ENCODE measurements at regions not wholly inside any gene's neighbourhood (a gene's known extent, or its start where the extent isn't known, plus 50 kb on each side); places are given as distances from the start of the nearest gene placed in this dataset.

DNA sequence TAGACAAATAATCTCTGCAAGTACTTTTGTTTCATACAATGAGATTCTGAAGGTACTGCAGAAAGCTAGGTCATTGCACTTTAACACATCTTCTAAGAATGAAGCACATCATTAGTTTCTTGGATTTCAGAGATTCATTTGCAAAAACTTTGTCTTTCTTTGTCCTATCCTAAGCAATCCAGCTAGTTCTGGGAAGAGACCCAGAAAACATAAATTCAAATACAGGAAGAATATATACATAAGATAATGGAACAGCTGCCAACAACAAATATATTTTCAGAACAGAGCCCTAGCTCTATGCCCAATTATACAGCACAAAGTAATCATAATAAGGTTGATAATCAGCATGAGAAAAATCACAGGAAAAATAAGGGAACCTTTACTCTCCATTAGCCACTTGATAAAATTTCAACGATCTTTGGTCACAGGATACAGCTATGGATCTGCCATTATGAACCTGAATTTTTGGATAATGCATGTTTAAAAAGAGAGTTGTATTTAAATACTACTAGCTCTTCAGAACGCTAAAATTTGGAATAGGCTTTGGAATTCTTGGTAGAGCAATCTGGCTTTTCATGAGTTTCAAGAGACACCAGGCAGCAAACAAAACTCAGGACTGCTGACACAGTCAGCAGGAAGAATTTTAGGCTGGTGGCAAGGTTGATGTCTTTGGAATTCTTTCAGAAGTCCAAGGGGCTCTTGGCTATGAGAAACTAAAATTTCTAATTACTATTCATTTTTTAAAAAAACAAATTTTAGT lies 250.4 kb upstream of the SMIM21 start:
- H3K4me3 ChIP-seq (ENCODE audit: low read depth, low read length): no peak overlapping the region
- TF ChIP-seq, protein P1, sequence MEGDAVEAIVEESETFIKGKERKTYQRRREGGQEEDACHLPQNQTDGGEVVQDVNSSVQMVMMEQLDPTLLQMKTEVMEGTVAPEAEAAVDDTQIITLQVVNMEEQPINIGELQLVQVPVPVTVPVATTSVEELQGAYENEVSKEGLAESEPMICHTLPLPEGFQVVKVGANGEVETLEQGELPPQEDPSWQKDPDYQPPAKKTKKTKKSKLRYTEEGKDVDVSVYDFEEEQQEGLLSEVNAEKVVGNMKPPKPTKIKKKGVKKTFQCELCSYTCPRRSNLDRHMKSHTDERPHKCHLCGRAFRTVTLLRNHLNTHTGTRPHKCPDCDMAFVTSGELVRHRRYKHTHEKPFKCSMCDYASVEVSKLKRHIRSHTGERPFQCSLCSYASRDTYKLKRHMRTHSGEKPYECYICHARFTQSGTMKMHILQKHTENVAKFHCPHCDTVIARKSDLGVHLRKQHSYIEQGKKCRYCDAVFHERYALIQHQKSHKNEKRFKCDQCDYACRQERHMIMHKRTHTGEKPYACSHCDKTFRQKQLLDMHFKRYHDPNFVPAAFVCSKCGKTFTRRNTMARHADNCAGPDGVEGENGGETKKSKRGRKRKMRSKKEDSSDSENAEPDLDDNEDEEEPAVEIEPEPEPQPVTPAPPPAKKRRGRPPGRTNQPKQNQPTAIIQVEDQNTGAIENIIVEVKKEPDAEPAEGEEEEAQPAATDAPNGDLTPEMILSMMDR (IDR thresholded peaks at IDR 0.05; ENCODE audit: low read depth, low read length): no peak

DNA sequence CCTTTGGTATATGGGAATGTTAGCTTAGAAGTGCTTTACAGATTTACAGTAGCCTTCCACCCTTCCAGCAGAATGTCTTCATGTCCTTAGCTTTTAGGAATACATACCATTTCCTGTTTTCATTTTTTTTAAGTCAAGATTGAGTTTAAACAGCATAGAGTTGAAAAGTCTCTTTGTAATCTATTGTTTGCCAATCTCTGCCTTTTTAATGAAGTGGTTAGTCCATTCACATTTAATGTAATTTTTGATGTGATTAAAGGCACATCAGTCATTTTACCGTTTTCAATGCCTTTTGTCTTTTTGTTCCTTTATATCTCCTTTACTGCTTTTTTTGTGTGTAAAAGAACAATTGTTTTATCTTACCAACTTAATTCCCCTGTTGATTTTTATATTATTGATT lies 233.4 kb upstream of the SMIM21 start:
- TF ChIP-seq, protein P1 (IDR thresholded peaks at IDR 0.05; ENCODE audit: low read depth, low read length): no peak
- H3K4me3 ChIP-seq (ENCODE audit: low read depth, low read length): no peak overlapping the region

DNA sequence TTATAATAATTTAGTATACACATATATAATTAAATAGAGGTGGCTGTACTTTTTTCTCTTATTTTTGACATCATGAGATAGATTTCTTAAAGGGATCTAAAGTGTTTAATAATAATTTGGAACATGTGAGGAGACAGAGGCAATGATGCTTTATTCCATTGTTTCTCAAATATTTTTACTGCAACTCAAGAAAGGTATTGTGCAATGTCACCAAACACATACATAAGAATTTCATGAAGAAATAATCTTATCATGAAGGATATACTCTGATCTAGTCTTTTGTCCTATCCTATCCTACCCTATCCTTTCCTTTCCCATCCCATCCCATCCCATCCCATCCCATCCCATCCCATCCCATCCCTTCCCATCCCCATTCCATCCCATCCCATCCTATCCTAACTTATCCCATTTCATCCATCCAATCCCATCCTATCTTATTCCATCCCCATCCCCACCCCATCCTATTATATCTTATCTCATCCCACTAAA lies 232.1 kb upstream of the SMIM21 start:
- no peak overlapping the region for H3K4me3 ChIP-seq (ENCODE audit: low read depth, low read length)
- TF ChIP-seq, protein P1 (IDR thresholded peaks at IDR 0.05; ENCODE audit: low read depth, low read length): no peak

DNA sequence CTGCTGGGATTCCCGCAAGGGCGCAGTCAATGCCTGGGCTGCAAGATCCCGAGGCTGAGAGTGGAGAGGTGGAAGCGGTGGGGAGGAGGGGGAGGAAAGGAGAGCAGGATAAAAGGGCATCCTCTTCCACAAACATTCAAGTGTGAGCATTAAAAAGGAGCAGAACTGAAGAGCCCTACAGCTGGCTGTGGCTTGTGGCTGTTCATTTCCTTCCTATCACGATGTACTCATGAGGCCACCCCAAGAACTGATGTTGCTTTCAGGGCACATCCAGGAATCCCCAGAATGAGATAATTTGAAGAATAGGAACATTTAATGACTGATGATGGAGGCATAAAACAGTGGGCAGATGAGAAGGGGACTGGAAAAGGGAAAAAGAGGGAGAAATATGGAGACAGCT lies 230.8 kb upstream of the SMIM21 start:
- TF ChIP-seq, protein P1 (IDR thresholded peaks at IDR 0.05; ENCODE audit: low read depth, low read length): no peak
- H3K4me3 ChIP-seq (ENCODE audit: low read depth, low read length): no peak overlapping the region

DNA sequence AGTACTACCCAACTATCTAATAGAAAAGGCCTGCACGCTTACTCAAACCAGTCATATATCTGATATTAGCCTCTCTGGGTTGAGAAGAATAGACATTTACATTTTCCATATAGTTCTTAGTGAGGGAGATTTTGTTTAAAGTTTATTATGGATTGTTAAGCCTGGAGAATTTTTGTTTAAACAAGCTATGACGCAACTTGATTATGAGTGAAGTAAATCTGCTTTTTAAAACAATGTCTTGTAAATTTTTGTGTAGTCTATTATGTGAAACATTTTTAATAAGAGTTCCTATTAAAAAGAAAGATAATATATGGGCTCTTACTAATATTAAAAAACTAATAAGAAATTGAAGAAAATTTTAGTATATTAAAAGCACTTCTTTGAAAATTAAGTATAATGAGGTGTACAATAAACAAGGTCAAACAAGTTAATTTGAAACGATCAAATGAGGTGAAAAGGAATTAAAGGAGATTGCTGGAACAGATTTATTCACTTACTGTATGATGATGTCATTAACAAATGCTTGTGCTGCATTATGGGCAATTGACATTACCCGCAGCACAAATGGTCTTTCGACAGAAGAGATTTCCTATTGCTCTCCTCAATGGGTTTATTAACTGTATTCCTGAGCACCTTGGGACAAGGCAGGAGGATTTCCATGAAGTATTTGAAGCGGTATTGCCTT lies 229.2 kb upstream of the SMIM21 start:
- TF ChIP-seq, protein P1 (IDR thresholded peaks at IDR 0.05; ENCODE audit: low read depth, low read length): no peak
- no peak overlapping the region for H3K4me3 ChIP-seq (ENCODE audit: low read depth, low read length)

DNA sequence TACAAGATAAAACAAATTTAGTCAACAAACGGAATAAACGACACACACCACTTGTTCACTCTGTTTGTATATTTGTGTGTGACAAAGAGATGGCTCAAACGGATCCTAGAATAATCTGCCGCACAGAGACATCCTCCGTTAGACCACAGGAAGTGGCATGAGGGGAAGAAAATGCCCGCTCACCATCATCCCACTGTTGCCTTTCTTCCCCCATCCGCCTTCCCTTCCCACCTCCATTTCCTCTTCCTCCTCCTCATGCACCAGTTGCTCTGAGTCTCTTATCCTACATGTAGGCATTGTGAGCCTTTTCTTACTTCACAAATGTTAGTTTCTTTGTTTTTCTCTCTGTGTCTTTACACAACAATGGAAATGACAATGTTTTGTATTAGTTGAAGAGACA lies 228.5 kb upstream of the SMIM21 start:
- no peak overlapping the region for H3K4me3 ChIP-seq (ENCODE audit: low read depth, low read length)
- TF ChIP-seq, protein P1 (IDR thresholded peaks at IDR 0.05; ENCODE audit: low read depth, low read length): no peak
